Fibroblast of lung (primary cell): ENCODE measurements at regions not wholly inside any gene's neighbourhood (a gene's known extent, or its start where the extent isn't known, plus 50 kb on each side); places are given as distances from the start of the nearest gene placed in this dataset.
A peak's percentile ranks its signal among the peaks of the same experiment; 100 is the strongest.

Experiments used
- DNase-seq, 2 donors: peaks; one replicate each; pipeline versions ENCODE4 v3.0.0 to v3.0.0-alpha.2; 2010; ENCODE audit warnings: low read depth in 2 of 2
- H2AFZ ChIP-seq: 2 replicates; pipeline ENCODE4 v1.5.1; 2012; ENCODE audit warnings: low read length, control low read depth, inconsistent platforms
- H3K27ac ChIP-seq: 2 replicates; pipeline ENCODE4 v1.5.1; 2011; ENCODE audit warnings: low read length, control low read depth; ENCODE audit not compliant: insufficient read depth
- H3K27me3 ChIP-seq: 2 replicates; pipeline ENCODE4 v1.5.1; 2011; ENCODE audit warnings: mild to moderate bottlenecking, low read length; ENCODE audit not compliant: control insufficient read depth, insufficient read depth
- H3K36me3 ChIP-seq: 2 replicates; pipeline ENCODE4 v1.5.1; 2011; ENCODE audit warnings: low read length; ENCODE audit not compliant: control insufficient read depth, insufficient read depth
- H3K4me1 ChIP-seq: 2 replicates; pipeline ENCODE4 v1.5.1; 2011; ENCODE audit warnings: low read length; ENCODE audit not compliant: control insufficient read depth, insufficient read depth; ENCODE audit errors: extremely low read depth
- H3K4me2 ChIP-seq: 2 replicates; pipeline ENCODE4 v1.5.1; 2011; ENCODE audit warnings: low read length, control low read depth; ENCODE audit not compliant: insufficient read depth; ENCODE audit errors: extremely low read depth
- H3K4me3 ChIP-seq, 4 experiments: fragments of 200-600 bp in 1 of 4; sonication (generic) in 1 of 4; replicated peaks in 1 of 4; 2 replicates each; pipeline ENCODE4 v1.5.1; 2011 to 2016; ENCODE audit warnings: low read length in 4 of 4, low read depth in 3 of 4, mild to moderate bottlenecking in 3 of 4, control low read depth in 2 of 4, inconsistent platforms in 1 of 4, mixed read lengths in 1 of 4; ENCODE audit not compliant: insufficient read depth in 1 of 4; ENCODE audit errors: control extremely low read depth in 1 of 4
- H3K79me2 ChIP-seq: 2 replicates; pipeline ENCODE4 v1.5.1; 2012; ENCODE audit warnings: mild to moderate bottlenecking, low read length, inconsistent platforms; ENCODE audit not compliant: control insufficient read depth, insufficient read depth
- H3K9ac ChIP-seq: 2 replicates; pipeline ENCODE4 v1.5.1; 2011; ENCODE audit warnings: mild to moderate bottlenecking, low read length, control low read depth; ENCODE audit not compliant: insufficient read depth
- H3K9me3 ChIP-seq: 2 replicates; pipeline ENCODE4 v1.5.1; 2012; ENCODE audit warnings: low read depth, low read length; ENCODE audit not compliant: control insufficient read depth, insufficient read depth
- H4K20me1 ChIP-seq: 2 replicates; pipeline ENCODE4 v1.5.1; 2011; ENCODE audit warnings: low read length; ENCODE audit not compliant: control insufficient read depth, insufficient read depth; ENCODE audit errors: extremely low read depth
- CTCF ChIP-seq, 2 donors: IDR thresholded peaks in 1 of 2; conservative IDR thresholded peaks in 1 of 2; 1 replicate in 1 of 2; 2 replicates in 1 of 2; pipeline ENCODE4 v1.5.1; 2011 to 2012; ENCODE audit warnings: low read length in 2 of 2, control low read depth in 1 of 2, inconsistent platforms in 1 of 2, low read depth in 1 of 2, mild to moderate bottlenecking in 1 of 2
- EZH2 ChIP-seq: IDR thresholded peaks from 2 replicates; pipeline ENCODE4 v1.5.1; 2012; ENCODE audit warnings: low read length, control low read depth, mild to moderate bottlenecking; ENCODE audit errors: missing control alignments

GRCh38 chr15:34693053-34693744 lies 61.6 kb downstream of the GJD2 start:
- peak; percentile 36 to 52 for DNase-seq
- Histone ChIP-seq H3K79me2 (no peaks in the 10 kb centered on the region), H3K4me2 (no peak overlapping the region)

GRCh38 chr15:34691034-34691433 lies 63.8 kb downstream of the GJD2 start:
- H3K9me3 ChIP-seq = no peaks in the 10 kb centered on the region

More at GRCh38 chr15:34693053-34693744, 61.6 kb downstream of the GJD2 start:
- H3K4me1 ChIP-seq = no peaks in the 10 kb centered on the region
- no peaks in the 10 kb centered on the region for H3K9me3 ChIP-seq
- no peaks in the 10 kb centered on the region for H4K20me1 ChIP-seq
- no peak overlapping the region for H3K27ac ChIP-seq
- H3K9ac ChIP-seq = no peak overlapping the region
- H3K27me3 ChIP-seq = no peaks in the 10 kb centered on the region
- TF ChIP-seq EZH2 (no peak), CTCF (conservative IDR thresholded peaks at IDR 0.05 in 1 of 2, IDR thresholded peaks at IDR 0.05 in 1 of 2; ENCODE audit: low read depth in 1 of 2, low read length in 2 of 2) (no peak)
- H3K4me3 ChIP-seq = no peak overlapping the region
- H2AFZ ChIP-seq = no peak overlapping the region
- no peaks in the 10 kb centered on the region for H3K36me3 ChIP-seq

GRCh38 chr15:34688699-34689098 lies 66.1 kb downstream of the GJD2 start:
- Histone ChIP-seq H4K20me1 (no peaks in the 10 kb centered on the region), H3K4me2 (no peak overlapping the region)
- TF ChIP-seq EZH2 (no peak), CTCF (conservative IDR thresholded peaks at IDR 0.05 in 1 of 2, IDR thresholded peaks at IDR 0.05 in 1 of 2; ENCODE audit: low read depth in 1 of 2, low read length in 2 of 2) (no peak)

More at GRCh38 chr15:34691034-34691433, 63.8 kb downstream of the GJD2 start:
- DNase-seq = peak; percentile 16 to 19
- Histone ChIP-seq H4K20me1 (no peaks in the 10 kb centered on the region), H3K4me2 (no peak overlapping the region), H3K27me3 (no peaks in the 10 kb centered on the region), H3K79me2 (no peaks in the 10 kb centered on the region), H3K36me3 (no peaks in the 10 kb centered on the region), H2AFZ (no peak overlapping the region), H3K9ac (no peak overlapping the region), H3K27ac (no peak overlapping the region), H3K4me3 (no peak overlapping the region), H3K4me1 (no peaks in the 10 kb centered on the region)
- TF ChIP-seq EZH2 (no peak), CTCF (conservative IDR thresholded peaks at IDR 0.05 in 1 of 2, IDR thresholded peaks at IDR 0.05 in 1 of 2; ENCODE audit: low read depth in 1 of 2, low read length in 2 of 2) (no peak)

More at GRCh38 chr15:34688699-34689098, 66.1 kb downstream of the GJD2 start:
- H3K9me3 ChIP-seq = no peaks in the 10 kb centered on the region
- no peaks in the 10 kb centered on the region for H3K36me3 ChIP-seq
- H3K4me3 ChIP-seq = no peak overlapping the region
- DNase-seq = no peak
- H2AFZ ChIP-seq = no peak overlapping the region
- no peaks in the 10 kb centered on the region for H3K27me3 ChIP-seq
- no peaks in the 10 kb centered on the region for H3K4me1 ChIP-seq
- H3K79me2 ChIP-seq = no peaks in the 10 kb centered on the region
- H3K27ac ChIP-seq = no peak overlapping the region
- no peak overlapping the region for H3K9ac ChIP-seq
